BLaER1 treated with 17β-estradiol and CSF1 and Interleukin-3, amounts not matched to agents 10 nM and 100 nM (cell line): ENCODE measurements at regions not wholly inside any gene's neighbourhood (a gene's known extent, or its start where the extent isn't known, plus 50 kb on each side); places are given as distances from the start of the nearest gene placed in this dataset.

Experiments used
- H3K27ac ChIP-seq, 11 experiments: shearing (Covaris generic); formaldehyde crosslinking; 2 replicates each; pipeline ENCODE4 v1.8.1; 2022
- H3K27me3 ChIP-seq, 11 experiments: shearing (Covaris generic); formaldehyde crosslinking; 2 replicates each; pipeline ENCODE4 v1.8.1; 2022
- H3K36me3 ChIP-seq, 11 experiments: shearing (Covaris generic); formaldehyde crosslinking; 2 replicates each; pipeline ENCODE4 v1.8.1; 2022
- H3K4me1 ChIP-seq, 10 experiments: shearing (Covaris generic); formaldehyde crosslinking; 2 replicates each; pipeline ENCODE4 v1.8.1; 2022
- H3K4me2 ChIP-seq, 11 experiments: shearing (Covaris generic); formaldehyde crosslinking; 2 replicates each; pipeline ENCODE4 v1.8.1; 2022
- H3K4me3 ChIP-seq, 10 experiments: shearing (Covaris generic); formaldehyde crosslinking; 2 replicates each; pipeline ENCODE4 v1.8.1; 2022
- H3K9ac ChIP-seq, 11 experiments: shearing (Covaris generic); formaldehyde crosslinking; 2 replicates each; pipeline ENCODE4 v1.8.1; 2022
- H3K9me3 ChIP-seq, 11 experiments: shearing (Covaris generic); formaldehyde crosslinking; replicated peaks in 1 of 11; 2 replicates each; pipeline ENCODE4 v1.8.1; 2022
- H4K20me1 ChIP-seq, 11 experiments: shearing (Covaris generic); formaldehyde crosslinking; 2 replicates each; pipeline ENCODE4 v1.8.1; 2022
- Cebpa-rat ChIP-seq, 11 experiments: shearing (Covaris generic); IDR thresholded peaks; 2 replicates each; pipeline ENCODE4 v1.8.1; 2022

GRCh38 chr13:72412481-72412880, 314.9 kb downstream of the MZT1 start:
- no peaks in the 10 kb centered on the region for H3K9me3 ChIP-seq
- H3K36me3 ChIP-seq, result no peaks in the 10 kb centered on the region

GRCh38 chr13:72405441-72405840, 322.0 kb downstream of the MZT1 start:
- Histone ChIP-seq H3K4me2 (no peak overlapping the region), H3K9ac (no peak overlapping the region), H3K27ac (no peak overlapping the region), H3K4me3 (no peak overlapping the region), H4K20me1 (no peaks in the 10 kb centered on the region), H3K36me3 (no peaks in the 10 kb centered on the region), H3K9me3 (no peaks in the 10 kb centered on the region), H3K27me3 (no peaks in the 10 kb centered on the region), H3K4me1 (no peaks in the 10 kb centered on the region)
- TF ChIP-seq Cebpa-rat (IDR thresholded peaks at IDR 0.05), result no peak

More at GRCh38 chr13:72412481-72412880, 314.9 kb downstream of the MZT1 start:
- Histone ChIP-seq H3K27me3 (no peaks in the 10 kb centered on the region), H3K4me2 (no peak overlapping the region), H3K27ac (no peak overlapping the region), H3K4me1 (no peaks in the 10 kb centered on the region), H4K20me1 (no peaks in the 10 kb centered on the region), H3K9ac (no peak overlapping the region), H3K4me3 (no peak overlapping the region)
- TF ChIP-seq Cebpa-rat (IDR thresholded peaks at IDR 0.05), result no peak

- Histone ChIP-seq H4K20me1 (no peaks in the 10 kb centered on the region), H3K36me3 (no peaks in the 10 kb centered on the region), H3K9ac (no peak overlapping the region), H3K4me2 (no peak overlapping the region), H3K4me3 (no peak overlapping the region), H3K27ac (no peak overlapping the region), H3K9me3 (no peaks in the 10 kb centered on the region), H3K4me1 (no peaks in the 10 kb centered on the region), H3K27me3 (no peaks in the 10 kb centered on the region)
- no peak for TF ChIP-seq Cebpa-rat (IDR thresholded peaks at IDR 0.05)
Measured at GRCh38 chr13:72403396-72404010, 323.9 kb downstream of the MZT1 start.

GRCh38 chr13:72400856-72401255, 326.6 kb downstream of the MZT1 start:
- H3K9ac ChIP-seq, result no peak overlapping the region
- TF ChIP-seq Cebpa-rat (IDR thresholded peaks at IDR 0.05), result no peak
- H4K20me1 ChIP-seq, result no peaks in the 10 kb centered on the region
- no peaks in the 10 kb centered on the region for H3K27me3 ChIP-seq
- H3K4me1 ChIP-seq, result no peaks in the 10 kb centered on the region
- no peak overlapping the region for H3K27ac ChIP-seq
- no peaks in the 10 kb centered on the region for H3K36me3 ChIP-seq
- H3K4me2 ChIP-seq, result no peak overlapping the region
- H3K4me3 ChIP-seq, result no peak overlapping the region
- H3K9me3 ChIP-seq, result no peaks in the 10 kb centered on the region

GRCh38 chr13:72399351-72399750, 328.1 kb downstream of the MZT1 start:
- Histone ChIP-seq H3K4me1 (no peaks in the 10 kb centered on the region), H3K27me3 (no peaks in the 10 kb centered on the region), H3K9me3 (no peaks in the 10 kb centered on the region), H3K4me2 (no peak overlapping the region), H3K36me3 (no peaks in the 10 kb centered on the region), H3K9ac (no peak overlapping the region), H4K20me1 (no peaks in the 10 kb centered on the region), H3K4me3 (no peak overlapping the region), H3K27ac (no peak overlapping the region)
- TF ChIP-seq Cebpa-rat (IDR thresholded peaks at IDR 0.05), result no peak

GRCh38 chr13:72397265-72397664, 330.2 kb downstream of the MZT1 start:
- no peaks in the 10 kb centered on the region for H3K4me1 ChIP-seq
- H3K9ac ChIP-seq, result no peak overlapping the region
- no peaks in the 10 kb centered on the region for H4K20me1 ChIP-seq
- H3K4me2 ChIP-seq, result no peak overlapping the region
- H3K36me3 ChIP-seq, result no peaks in the 10 kb centered on the region
- no peak overlapping the region for H3K27ac ChIP-seq
- TF ChIP-seq Cebpa-rat (IDR thresholded peaks at IDR 0.05), result no peak
- H3K9me3 ChIP-seq, result no peaks in the 10 kb centered on the region
- no peak overlapping the region for H3K4me3 ChIP-seq
- H3K27me3 ChIP-seq, result no peaks in the 10 kb centered on the region

- TF ChIP-seq Cebpa-rat (IDR thresholded peaks at IDR 0.05), result no peak
- Histone ChIP-seq H3K4me3 (no peak overlapping the region), H3K9me3 (no peaks in the 10 kb centered on the region), H3K27ac (no peak overlapping the region), H3K36me3 (no peaks in the 10 kb centered on the region), H3K4me2 (no peak overlapping the region), H3K27me3 (no peaks in the 10 kb centered on the region), H4K20me1 (no peaks in the 10 kb centered on the region), H3K9ac (no peak overlapping the region), H3K4me1 (no peaks in the 10 kb centered on the region)
Measured at GRCh38 chr13:72390909-72391308, 336.5 kb downstream of the MZT1 start.

- Histone ChIP-seq H3K4me1 (peaks cover 0 to 30% (median 7%) of the 10 kb centered on the region in 10 experiments; a peak in 9 of 20 replicates), H3K9me3 (no peaks in the 10 kb centered on the region), H3K27ac (no peak overlapping the region), H3K36me3 (no peaks in the 10 kb centered on the region), H3K27me3 (no peaks in the 10 kb centered on the region), H3K4me2 (no peak overlapping the region), H3K4me3 (no peak overlapping the region), H4K20me1 (no peaks in the 10 kb centered on the region), H3K9ac (no peak overlapping the region)
- TF ChIP-seq Cebpa-rat (IDR thresholded peaks at IDR 0.05), result no peak
Measured at GRCh38 chr13:72386138-72386684, 341.2 kb downstream of the MZT1 start.

- H3K9ac ChIP-seq, result no peak overlapping the region
- no peaks in the 10 kb centered on the region for H3K36me3 ChIP-seq
- no peaks in the 10 kb centered on the region for H3K9me3 ChIP-seq
- peak overlapping the region in 6 of 11 experiments; percentile 21 to 77 (median 51); a peak in 10 of 22 replicates for H3K4me2 ChIP-seq
- no peaks in the 10 kb centered on the region for H4K20me1 ChIP-seq
- peaks cover 0 to 30% (median 7%) of the 10 kb centered on the region in 10 experiments; a peak in 9 of 20 replicates for H3K4me1 ChIP-seq
- H3K27me3 ChIP-seq, result no peaks in the 10 kb centered on the region
- no peak overlapping the region for H3K4me3 ChIP-seq
- TF ChIP-seq Cebpa-rat (IDR thresholded peaks at IDR 0.05), result peak in 8 of 11 experiments; percentile 9 to 83 (median 42); a peak in 8 of 22 replicates
- H3K27ac ChIP-seq, result peak overlapping the region in 4 of 11 experiments; percentile 14 to 61 (median 40); a peak in 6 of 22 replicates
Measured at GRCh38 chr13:72384879-72385278, 342.6 kb downstream of the MZT1 start.
